K562 (cell line): ENCODE measurements at regions not wholly inside any gene's neighbourhood (a gene's known extent, or its start where the extent isn't known, plus 50 kb on each side); places are given as distances from the start of the nearest gene placed in this dataset.

Source experiments
- ATAC-seq: fragments of 200-7000 bp; cut with Tn5 transposase; 3 replicates; pipeline ENCODE4 v1.9.1; 2020; ENCODE audit warnings: moderate library complexity
- BruUV-seq: library from RNA; stranded (reverse); fragments of 400-500 nt; replicated peaks from 2 replicates; lab custom pipeline; 2021; lab: Mats Ljungman, UMichigan
- CTCF ChIA-PET: fragments of 300-600 bp; formaldehyde crosslinking; extraction: SDS; loops from one replicate; lab custom pipeline; 2021; ENCODE audit warnings: low intra/inter-chr PET ratio; lab: Yijun Ruan, JAX
- POLR2A ChIA-PET: fragments of 300-600, 350-650 bp; sonication (Branson Sonifier 250); formaldehyde crosslinking; extraction: SDS; loops from one replicate; lab custom pipeline; 2021; ENCODE audit warnings: antibody characterized with exemption, inconsistent platforms; lab: Yijun Ruan, JAX
- DNase-seq, 4 experiments: peaks; one replicate each; pipeline versions ENCODE4 v3.0.0 to v3.0.0-alpha.2; 2011 to 2018; ENCODE audit warnings: low spot score in 3 of 4, mixed read lengths in 3 of 4; ENCODE audit errors: extremely low read depth in 1 of 4
- FAIRE-seq: peaks from 2 replicates; lab custom pipeline; 2011; peaks lifted over from hg19 to GRCh38; lab: Jason Lieb, UNC
- H2AFZ ChIP-seq: 2 replicates; pipeline ENCODE4 v1.6.0; 2011; ENCODE audit warnings: low read depth, low read length, control low read depth, inconsistent platforms
- H3K27ac ChIP-seq: fragments of 200-600 bp; 3 replicates; pipeline ENCODE4 v1.8.0; 2011; ENCODE audit warnings: low read depth, mild to moderate bottlenecking, control low read depth, inconsistent platforms, low read length, moderate library complexity, mixed read lengths; ENCODE audit errors: extremely low read depth
- H3K27me3 ChIP-seq, 2 experiments: fragments of 300-600 bp in 1 of 2; 2 replicates in 1 of 2; 3 replicates in 1 of 2; pipeline versions ENCODE4 v1.6.0 to v1.8.0; 2011; ENCODE audit warnings: inconsistent platforms in 2 of 2, low read length in 2 of 2, mild to moderate bottlenecking in 1 of 2, mixed read lengths in 1 of 2, moderate library complexity in 1 of 2; ENCODE audit not compliant: control insufficient read depth in 2 of 2, insufficient read depth in 2 of 2
- H3K36me3 ChIP-seq: fragments of 300-600 bp; 3 replicates; pipeline ENCODE4 v1.8.0; 2011; ENCODE audit warnings: mild to moderate bottlenecking, low read length, inconsistent platforms; ENCODE audit not compliant: control insufficient read depth, insufficient read depth
- H3K4me1 ChIP-seq, 2 experiments: fragments of 200-600 bp in 1 of 2; replicated peaks in 1 of 2; 2 replicates in 1 of 2; 3 replicates in 1 of 2; pipeline versions ENCODE4 v1.5.1 to v1.8.0; 2011; ENCODE audit warnings: inconsistent platforms in 2 of 2, low read length in 2 of 2, mild to moderate bottlenecking in 1 of 2, mixed read lengths in 1 of 2, moderate library complexity in 1 of 2; ENCODE audit not compliant: control insufficient read depth in 2 of 2, insufficient read depth in 2 of 2
- H3K4me2 ChIP-seq: 2 replicates; pipeline ENCODE4 v1.6.1; 2011; ENCODE audit warnings: low read length, control low read depth, inconsistent platforms, mixed read lengths; ENCODE audit not compliant: insufficient read depth
- H3K4me3 ChIP-seq: fragments of 200-600 bp; sonication (generic), shearing (Covaris generic); 2 replicates; pipeline ENCODE4 v1.5.1; 2016; ENCODE audit warnings: control low read depth, inconsistent platforms
- H3K79me2 ChIP-seq: fragments of 200-600 bp; 3 replicates; pipeline ENCODE4 v1.8.0; 2011; ENCODE audit warnings: low read length, inconsistent platforms; ENCODE audit not compliant: control insufficient read depth, insufficient read depth
- H3K9ac ChIP-seq, 2 experiments: 2 replicates each; pipeline versions ENCODE4 v1.6.0 to v1.6.1; 2011; ENCODE audit warnings: low read depth in 2 of 2, low read length in 2 of 2, control low read depth in 1 of 2, inconsistent platforms in 1 of 2, mild to moderate bottlenecking in 1 of 2, mixed read lengths in 1 of 2; ENCODE audit not compliant: insufficient read depth in 1 of 2
- H3K9me1 ChIP-seq: one replicate; pipeline ENCODE4 v1.6.0; 2011; ENCODE audit warnings: inconsistent platforms, mild to moderate bottlenecking, low read length, moderate library complexity; ENCODE audit not compliant: control insufficient read depth, insufficient read depth
- H3K9me3 ChIP-seq: replicated peaks from 2 replicates; pipeline ENCODE4 v1.5.1; 2011; ENCODE audit warnings: low read depth, low read length, inconsistent platforms; ENCODE audit not compliant: control insufficient read depth, insufficient read depth
- H4K20me1 ChIP-seq: replicated peaks from 2 replicates; pipeline ENCODE4 v1.6.1; 2011; ENCODE audit warnings: low read length, inconsistent platforms, mixed read lengths; ENCODE audit not compliant: control insufficient read depth, insufficient read depth
- CBFA2T3 ChIP-seq: fragments of 450-650 bp; IDR thresholded peaks from 2 replicates; pipeline ENCODE4 v1.6.1; 2017
- CHD4 ChIP-seq: fragments of 200-600 bp; sonication (generic); IDR thresholded peaks from 3 replicates; pipeline ENCODE4 v1.6.1; 2012; ENCODE audit warnings: low read depth, mild to moderate bottlenecking, mixed read lengths, low read length, inconsistent platforms; ENCODE audit not compliant: insufficient read depth, insufficient replicate concordance, poor library complexity, severe bottlenecking
- ESRRA ChIP-seq: fragments of 450-650 bp; IDR thresholded peaks from 2 replicates; pipeline ENCODE4 v1.6.1; 2014; ENCODE audit warnings: low read depth, mild to moderate bottlenecking, moderate library complexity, borderline replicate concordance
- ETV1 ChIP-seq: fragments of 450-650 bp; conservative IDR thresholded peaks from 2 replicates; pipeline ENCODE4 v1.6.1; 2016; ENCODE audit warnings: missing genetic modification characterization, control low read depth, low read depth, missing compliant biosample characterization
- NFIX ChIP-seq: fragments of 250-450 bp; sonication (Bioruptor Pico); IDR thresholded peaks from 2 replicates; pipeline ENCODE4 v1.4.0; 2020; ENCODE audit warnings: low read depth, mild to moderate bottlenecking, moderate library complexity
- NR2C2 ChIP-seq, 2 experiments: fragments of 200-800 bp in 1 of 2; sonication (Bioruptor generic) in 1 of 2; sonication (generic) in 1 of 2; formaldehyde crosslinking in 1 of 2; IDR thresholded peaks; 2 replicates each; pipeline versions ENCODE4 v1.6.1 to v1.8.0; 2016 to 2022; ENCODE audit warnings: mild to moderate bottlenecking in 1 of 2, missing compliant biosample characterization in 1 of 2, missing genetic modification characterization in 1 of 2, missing genetic modification reagents in 1 of 2
- SMAD1 ChIP-seq: fragments of 150-350 bp; IDR thresholded peaks from 2 replicates; pipeline ENCODE4 v1.6.1; 2014; ENCODE audit warnings: low read length, low read depth; ENCODE audit not compliant: partially characterized antibody
- SPI1 ChIP-seq: IDR thresholded peaks from 2 replicates; pipeline ENCODE4 v1.6.1; 2011; ENCODE audit warnings: low read depth, low read length, control low read depth, borderline replicate concordance
- whole genome bisulfite sequencing: fragments of 100-300 bp; shearing (Covaris generic); methylation state at CpG from one replicate; pipeline ENCODE4 v1.1.6; 2016; ENCODE audit warnings: low coverage, mixed read lengths; ENCODE audit not compliant: insufficient coverage; ENCODE audit errors: missing lambda C conversion rate; 5-methylcytosine and 5-hydroxymethylcytosine counted together
- in situ Hi-C: fragments of 300-500 bp; cut with MboI; formaldehyde crosslinking; loops from 4 replicates; pipeline ENCODE4 v1.15.0; 2018; ENCODE audit warnings: inconsistent platforms, mixed read lengths
- intact Hi-C: fragments of 100-400 bp; cut with micrococcal nuclease; formaldehyde crosslinking; loops from 2 replicates; pipeline ENCODE4 v1.14.2; 2022
- TF ChIP-seq, protein P1 (sequence below): IDR thresholded peaks from 3 replicates; pipeline ENCODE4 v1.6.1; 2011; ENCODE audit warnings: borderline replicate concordance, mild to moderate bottlenecking; ENCODE audit not compliant: insufficient read length, insufficient read depth
- TF ChIP-seq, protein P2 (sequence below): fragments of 450-650 bp; IDR thresholded peaks from one replicate; pipeline ENCODE4 v1.6.1; 2018; ENCODE audit warnings: mild to moderate bottlenecking, moderate library complexity; ENCODE audit not compliant: partially characterized antibody
- TF ChIP-seq, protein P3 (sequence below), 2 experiments: fragments of 450-650 bp in 1 of 2; sonication (generic) in 1 of 2; formaldehyde crosslinking in 1 of 2; IDR thresholded peaks in 1 of 2; conservative IDR thresholded peaks in 1 of 2; 2 replicates each; pipeline versions ENCODE4 v1.6.1 to v1.8.1; 2016 to 2023; ENCODE audit warnings: mild to moderate bottlenecking in 2 of 2, moderate library complexity in 2 of 2, inconsistent platforms in 1 of 2, missing genetic modification reagents in 1 of 2
- TF ChIP-seq, protein P4 (sequence below): fragments of 250-450 bp; sonication (Bioruptor Pico); IDR thresholded peaks from 2 replicates; pipeline ENCODE4 v1.5.0; 2021; ENCODE audit warnings: mild to moderate bottlenecking, borderline replicate concordance

DNA sequence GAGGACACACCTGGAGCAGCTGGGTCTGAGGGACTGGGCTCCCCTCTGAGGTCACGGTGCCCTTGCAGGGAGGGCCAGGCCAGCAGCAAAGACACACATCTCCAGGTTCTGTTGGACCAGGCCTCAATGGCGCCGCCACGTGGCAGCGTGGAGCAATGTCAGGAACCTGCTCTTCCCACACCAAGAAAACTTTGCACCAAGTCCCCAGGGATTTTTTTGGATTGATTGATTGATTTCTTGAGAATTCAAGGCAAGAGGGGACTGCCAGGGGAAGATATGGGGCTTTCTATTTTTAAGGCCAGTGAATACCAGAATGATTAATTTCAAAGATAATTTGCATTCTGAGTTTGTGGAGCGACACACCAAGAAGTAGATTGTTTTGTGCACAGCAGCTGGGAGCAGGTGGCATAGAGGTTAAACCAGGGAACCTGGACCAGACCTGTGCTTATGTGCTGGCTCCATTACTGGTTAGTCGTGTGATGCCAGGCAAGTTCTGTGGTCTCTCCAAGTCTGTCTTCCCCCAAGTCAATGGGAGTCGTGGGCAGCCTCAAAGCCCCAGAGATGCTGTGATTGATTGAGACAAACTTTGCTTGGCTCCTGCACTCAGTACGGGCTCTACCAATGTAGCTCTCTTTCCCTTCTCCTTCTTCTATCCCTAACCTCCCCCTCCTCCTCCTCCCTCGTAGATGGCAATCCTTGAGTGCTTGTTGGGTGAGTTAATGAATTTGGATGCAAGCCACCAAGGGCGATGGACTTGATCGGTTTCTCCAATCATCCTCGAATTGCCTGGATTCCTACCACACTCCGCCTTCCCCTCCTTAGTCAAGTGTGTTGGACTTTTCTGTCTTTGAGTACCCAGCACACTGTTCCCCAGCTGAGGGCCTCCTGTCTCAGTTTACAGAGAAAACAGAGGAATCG lies 96.2 kb upstream of the TRPM1 start:
- no peak overlapping the region for H3K9ac ChIP-seq
- ATAC-seq = peak; percentile 86
- no peaks in the 10 kb centered on the region for H3K9me3 ChIP-seq
- intact Hi-C loops (no loop called here), in situ Hi-C loops (loop anchor here (5.0 kb wide), 1 partner anchor 240 kb away; no protein-coding TSS in a partner anchor)
- POLR2A ChIA-PET = no interaction called here
- no peak overlapping the region for H3K4me3 ChIP-seq
- no peak overlapping the region for H2AFZ ChIP-seq
- BruUV-seq = no TSS peak
- peak; percentile 54 to 59 (median 56) for DNase-seq
- no peaks in the 10 kb centered on the region for H3K4me1 ChIP-seq
- no peaks in the 10 kb centered on the region for H3K79me2 ChIP-seq
- H3K36me3 ChIP-seq = no peaks in the 10 kb centered on the region
- CTCF ChIA-PET = interaction anchor here (0.5 kb wide), 1 partner anchor 155 kb away, joined by 3 read pairs; no protein-coding TSS in a partner anchor
- H4K20me1 ChIP-seq = no peaks in the 10 kb centered on the region; the same call in 1 of the 2 replicates
- H3K27me3 ChIP-seq = peaks cover 0 to 42% of the 10 kb centered on the region in 2 experiments; a peak in 3 of 5 replicates
- peak; percentile 65 for FAIRE-seq
- WGBS = 3% methylated on average over 13 of the region's 15 CpGs
- H3K4me2 ChIP-seq = no peak overlapping the region
- no peaks in the 10 kb centered on the region for H3K9me1 ChIP-seq
- H3K27ac ChIP-seq = no peak overlapping the region
- TF ChIP-seq ESRRA (0 out of 2 replicates have a peak, but pooled peaks have one; percentile 24), SMAD1 (no peak), CBFA2T3 (no peak), ETV1 (no peak), NR2C2 (CRISPR knock-in tag; IDR thresholded peaks at IDR 0.05) (no peak), NR2C2 (tag; IDR thresholded peaks at IDR 0.05) (no peak), NFIX (CRISPR knock-in tag) (no peak), CHD4 (no peak), SPI1 (no peak)
- TF ChIP-seq, protein P1, sequence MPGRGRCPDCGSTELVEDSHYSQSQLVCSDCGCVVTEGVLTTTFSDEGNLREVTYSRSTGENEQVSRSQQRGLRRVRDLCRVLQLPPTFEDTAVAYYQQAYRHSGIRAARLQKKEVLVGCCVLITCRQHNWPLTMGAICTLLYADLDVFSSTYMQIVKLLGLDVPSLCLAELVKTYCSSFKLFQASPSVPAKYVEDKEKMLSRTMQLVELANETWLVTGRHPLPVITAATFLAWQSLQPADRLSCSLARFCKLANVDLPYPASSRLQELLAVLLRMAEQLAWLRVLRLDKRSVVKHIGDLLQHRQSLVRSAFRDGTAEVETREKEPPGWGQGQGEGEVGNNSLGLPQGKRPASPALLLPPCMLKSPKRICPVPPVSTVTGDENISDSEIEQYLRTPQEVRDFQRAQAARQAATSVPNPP = no peak
- TF ChIP-seq, protein P2, sequence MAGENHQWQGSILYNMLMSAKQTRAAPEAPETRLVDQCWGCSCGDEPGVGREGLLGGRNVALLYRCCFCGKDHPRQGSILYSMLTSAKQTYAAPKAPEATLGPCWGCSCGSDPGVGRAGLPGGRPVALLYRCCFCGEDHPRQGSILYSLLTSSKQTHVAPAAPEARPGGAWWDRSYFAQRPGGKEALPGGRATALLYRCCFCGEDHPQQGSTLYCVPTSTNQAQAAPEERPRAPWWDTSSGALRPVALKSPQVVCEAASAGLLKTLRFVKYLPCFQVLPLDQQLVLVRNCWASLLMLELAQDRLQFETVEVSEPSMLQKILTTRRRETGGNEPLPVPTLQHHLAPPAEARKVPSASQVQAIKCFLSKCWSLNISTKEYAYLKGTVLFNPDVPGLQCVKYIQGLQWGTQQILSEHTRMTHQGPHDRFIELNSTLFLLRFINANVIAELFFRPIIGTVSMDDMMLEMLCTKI = no peak
- TF ChIP-seq, protein P3, sequence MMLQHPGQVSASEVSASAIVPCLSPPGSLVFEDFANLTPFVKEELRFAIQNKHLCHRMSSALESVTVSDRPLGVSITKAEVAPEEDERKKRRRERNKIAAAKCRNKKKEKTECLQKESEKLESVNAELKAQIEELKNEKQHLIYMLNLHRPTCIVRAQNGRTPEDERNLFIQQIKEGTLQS (IDR thresholded peaks at IDR 0.05) = no peak
- TF ChIP-seq, protein P3 (CRISPR knock-in tag; conservative IDR thresholded peaks at IDR 0.05) = no peak
- TF ChIP-seq, protein P4, sequence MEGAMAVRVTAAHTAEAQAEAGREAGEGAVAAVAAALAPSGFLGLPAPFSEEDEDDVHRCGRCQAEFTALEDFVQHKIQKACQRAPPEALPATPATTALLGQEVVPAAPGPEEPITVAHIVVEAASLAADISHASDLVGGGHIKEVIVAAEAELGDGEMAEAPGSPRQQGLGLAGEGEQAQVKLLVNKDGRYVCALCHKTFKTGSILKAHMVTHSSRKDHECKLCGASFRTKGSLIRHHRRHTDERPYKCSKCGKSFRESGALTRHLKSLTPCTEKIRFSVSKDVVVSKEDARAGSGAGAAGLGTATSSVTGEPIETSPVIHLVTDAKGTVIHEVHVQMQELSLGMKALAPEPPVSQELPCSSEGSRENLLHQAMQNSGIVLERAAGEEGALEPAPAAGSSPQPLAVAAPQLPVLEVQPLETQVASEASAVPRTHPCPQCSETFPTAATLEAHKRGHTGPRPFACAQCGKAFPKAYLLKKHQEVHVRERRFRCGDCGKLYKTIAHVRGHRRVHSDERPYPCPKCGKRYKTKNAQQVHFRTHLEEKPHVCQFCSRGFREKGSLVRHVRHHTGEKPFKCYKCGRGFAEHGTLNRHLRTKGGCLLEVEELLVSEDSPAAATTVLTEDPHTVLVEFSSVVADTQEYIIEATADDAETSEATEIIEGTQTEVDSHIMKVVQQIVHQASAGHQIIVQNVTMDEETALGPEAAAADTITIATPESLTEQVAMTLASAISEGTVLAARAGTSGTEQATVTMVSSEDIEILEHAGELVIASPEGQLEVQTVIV (CRISPR knock-in tag) = no peak
